Mesenchymal stem cell (in vitro differentiated cells and primary cell): ENCODE measurements at regions not wholly inside any gene's neighbourhood (a gene's known extent, or its start where the extent isn't known, plus 50 kb on each side); places are given as distances from the start of the nearest gene placed in this dataset.

Experiments
- DNase-seq: peaks from one replicate; pipeline ENCODE4 v3.0.0-alpha.2; 2013
- H2AFZ ChIP-seq: one replicate; pipeline ENCODE4 v1.6.1; 2013; ENCODE audit warnings: low read depth, mild to moderate bottlenecking, control low read depth, inconsistent platforms, low read length, moderate library complexity
- H2AK5ac ChIP-seq: 2 replicates; pipeline ENCODE4 v1.6.1; 2013; ENCODE audit warnings: low read length, moderate library complexity, mild to moderate bottlenecking, inconsistent platforms; ENCODE audit not compliant: severe bottlenecking
- H2BK120ac ChIP-seq: one replicate; pipeline ENCODE4 v1.6.1; 2013; ENCODE audit warnings: low read depth, mild to moderate bottlenecking, inconsistent platforms, low read length, moderate library complexity
- H2BK12ac ChIP-seq, 2 experiments: one replicate each; pipeline ENCODE4 v1.6.1; 2013; ENCODE audit warnings: inconsistent platforms in 2 of 2, low read length in 2 of 2, mild to moderate bottlenecking in 2 of 2, moderate library complexity in 2 of 2, control low read depth in 1 of 2
- H2BK15ac ChIP-seq: one replicate; pipeline ENCODE4 v1.6.1; 2013; ENCODE audit warnings: mild to moderate bottlenecking, low read depth, inconsistent platforms; ENCODE audit not compliant: poor library complexity, severe bottlenecking
- H2BK5ac ChIP-seq: 2 replicates; pipeline ENCODE4 v1.6.1; 2013; ENCODE audit warnings: low read depth, mild to moderate bottlenecking, low read length, control low read depth, inconsistent platforms; ENCODE audit not compliant: poor library complexity, severe bottlenecking
- H3K14ac ChIP-seq, 2 experiments: one replicate each; pipeline ENCODE4 v1.6.1; 2013; ENCODE audit warnings: inconsistent platforms in 2 of 2, low read length in 2 of 2, control low read depth in 1 of 2, mild to moderate bottlenecking in 1 of 2, moderate library complexity in 1 of 2
- H3K18ac ChIP-seq, 2 experiments: one replicate each; pipeline ENCODE4 v1.6.1; 2013; ENCODE audit warnings: inconsistent platforms in 2 of 2, low read length in 2 of 2, control low read depth in 1 of 2, low read depth in 1 of 2, mild to moderate bottlenecking in 1 of 2
- H3K23ac ChIP-seq, 2 experiments: one replicate each; pipeline ENCODE4 v1.6.1; 2013; ENCODE audit warnings: inconsistent platforms in 2 of 2, low read length in 2 of 2, mild to moderate bottlenecking in 2 of 2, moderate library complexity in 2 of 2, control low read depth in 1 of 2
- H3K27ac ChIP-seq: 2 replicates; pipeline ENCODE4 v1.5.1; 2013; ENCODE audit warnings: mild to moderate bottlenecking, moderate library complexity, low read length, control low read depth, inconsistent platforms; ENCODE audit not compliant: poor library complexity, severe bottlenecking
- H3K27me3 ChIP-seq, 2 experiments: 2 replicates each; pipeline versions ENCODE4 v1.6.1 to v1.7.0; 2013; ENCODE audit warnings: low read length in 2 of 2, mild to moderate bottlenecking in 2 of 2, moderate library complexity in 2 of 2, control low read depth in 1 of 2, inconsistent platforms in 1 of 2; ENCODE audit not compliant: control insufficient read depth in 1 of 2, insufficient read depth in 1 of 2
- H3K36me3 ChIP-seq, 2 experiments: 2 replicates each; pipeline versions ENCODE4 v1.6.1 to v1.7.0; 2013; ENCODE audit warnings: low read length in 2 of 2, control low read depth in 1 of 2, inconsistent platforms in 1 of 2, low read depth in 1 of 2, mild to moderate bottlenecking in 1 of 2; ENCODE audit not compliant: insufficient read depth in 2 of 2, control insufficient read depth in 1 of 2
- H3K4ac ChIP-seq, 2 experiments: one replicate each; pipeline ENCODE4 v1.6.1; 2013; ENCODE audit warnings: inconsistent platforms in 2 of 2, low read length in 2 of 2, mild to moderate bottlenecking in 2 of 2, moderate library complexity in 2 of 2, control low read depth in 1 of 2, low read depth in 1 of 2
- H3K4me1 ChIP-seq: 2 replicates; pipeline ENCODE4 v1.6.1; 2013; ENCODE audit warnings: low read depth, low read length, control low read depth; ENCODE audit not compliant: control insufficient read depth, insufficient read depth
- H3K4me2 ChIP-seq: 2 replicates; pipeline ENCODE4 v1.6.1; 2013; ENCODE audit warnings: low read length, mild to moderate bottlenecking, inconsistent platforms; ENCODE audit not compliant: poor library complexity, severe bottlenecking
- H3K4me3 ChIP-seq, 2 experiments: 2 replicates each; pipeline versions ENCODE4 v1.5.1 to v1.7.0; 2013; ENCODE audit warnings: low read length in 2 of 2, mild to moderate bottlenecking in 2 of 2, control low read depth in 1 of 2, low read depth in 1 of 2; ENCODE audit not compliant: insufficient read depth in 1 of 2
- H3K79me1 ChIP-seq: replicated peaks from 2 replicates; pipeline ENCODE4 v1.6.1; 2013; ENCODE audit warnings: mild to moderate bottlenecking, control low read depth, low read length, inconsistent platforms; ENCODE audit not compliant: poor library complexity, severe bottlenecking
- H3K9ac ChIP-seq: 2 replicates; pipeline ENCODE4 v1.7.0; 2013; ENCODE audit warnings: mild to moderate bottlenecking, low read length, moderate library complexity
- H3K9me3 ChIP-seq: 2 replicates; pipeline ENCODE4 v1.7.0; 2013; ENCODE audit warnings: mild to moderate bottlenecking, low read length; ENCODE audit not compliant: control insufficient read depth
- H4K8ac ChIP-seq: one replicate; pipeline ENCODE4 v1.6.1; 2013; ENCODE audit warnings: inconsistent platforms, mild to moderate bottlenecking, low read length, moderate library complexity
- H4K91ac ChIP-seq: one replicate; pipeline ENCODE4 v1.6.1; 2013; ENCODE audit warnings: mild to moderate bottlenecking, low read length, inconsistent platforms
- WGBS: methylation state at CpG from one replicate; pipeline ENCODE4 v1.1.7; 2013; ENCODE audit warnings: mixed read lengths; 5-methylcytosine and 5-hydroxymethylcytosine counted together

- Histone ChIP-seq H2AFZ (no peak overlapping the region), H4K91ac (no peak overlapping the region), H2BK12ac (no peak overlapping the region), H3K79me1 (no peaks in the 10 kb centered on the region), H3K4me3 (no peak overlapping the region), H2BK5ac (no peak overlapping the region), H2AK5ac (no peak overlapping the region), H3K18ac (no peak overlapping the region), H3K9me3 (no peaks in the 10 kb centered on the region), H4K8ac (no peak overlapping the region), H3K23ac (no peak overlapping the region), H3K14ac (no peak overlapping the region), H2BK15ac (no peak overlapping the region), H3K4ac (no peak overlapping the region), H2BK120ac (no peak overlapping the region), H3K4me2 (no peak overlapping the region), H3K27ac (peak overlapping the region; percentile 51), H3K27me3 (no peaks in the 10 kb centered on the region), H3K4me1 (peaks cover 4% of the 10 kb centered on the region), H3K9ac (no peak overlapping the region), H3K36me3 (no peaks in the 10 kb centered on the region)
- no CpG with 5 or more reads among the region's 2 CpGs for WGBS
- peak; percentile 30 for DNase-seq
Measured at GRCh38 chr10:36621346-36621745, 504.1 kb upstream of the ANKRD30A start.

- H3K4ac ChIP-seq: no peak overlapping the region
- no peak overlapping the region for H2BK15ac ChIP-seq
- no peak overlapping the region for H4K8ac ChIP-seq
- no peak overlapping the region for H2BK5ac ChIP-seq
- H3K79me1 ChIP-seq: no peaks in the 10 kb centered on the region
- H2AFZ ChIP-seq: no peak overlapping the region
- no peaks in the 10 kb centered on the region for H3K27me3 ChIP-seq
- no peak overlapping the region for H3K27ac ChIP-seq
- H3K18ac ChIP-seq: peak overlapping the region in 1 of 2 experiments; percentile 24
- H3K4me2 ChIP-seq: no peak overlapping the region
- no peak overlapping the region for H3K4me3 ChIP-seq
- no peaks in the 10 kb centered on the region for H3K36me3 ChIP-seq
- no peak overlapping the region for H2BK12ac ChIP-seq
- H3K9ac ChIP-seq: no peak overlapping the region
- DNase-seq: no peak
- H2AK5ac ChIP-seq: peak overlapping the region; percentile 10
- H3K23ac ChIP-seq: no peak overlapping the region
- no peaks in the 10 kb centered on the region for H3K9me3 ChIP-seq
- H4K91ac ChIP-seq: no peak overlapping the region
- peaks cover 3% of the 10 kb centered on the region for H3K4me1 ChIP-seq
- 94% methylated on average over 4 of the region's 4 CpGs for WGBS
- no peak overlapping the region for H3K14ac ChIP-seq
- no peak overlapping the region for H2BK120ac ChIP-seq
Measured at GRCh38 chr10:36612436-36612835, 513.0 kb upstream of the ANKRD30A start.

- no peak overlapping the region for H2BK120ac ChIP-seq
- no peak overlapping the region for H3K4me3 ChIP-seq
- H3K4me1 ChIP-seq: peaks cover 3% of the 10 kb centered on the region
- no peaks in the 10 kb centered on the region for H3K36me3 ChIP-seq
- no peak overlapping the region for H3K9ac ChIP-seq
- no peaks in the 10 kb centered on the region for H3K9me3 ChIP-seq
- H3K14ac ChIP-seq: no peak overlapping the region
- no peak overlapping the region for H4K91ac ChIP-seq
- H3K79me1 ChIP-seq: no peaks in the 10 kb centered on the region
- no peak overlapping the region for H3K18ac ChIP-seq
- H2BK5ac ChIP-seq: no peak overlapping the region
- no peak overlapping the region for H2AFZ ChIP-seq
- no peak overlapping the region for H3K23ac ChIP-seq
- no peak overlapping the region for H2AK5ac ChIP-seq
- 67% methylated on average over 4 of the region's 4 CpGs for WGBS
- H2BK12ac ChIP-seq: peak overlapping the region in 1 of 2 experiments; percentile 47
- no peak overlapping the region for H4K8ac ChIP-seq
- no peak overlapping the region for H3K4ac ChIP-seq
- no peak overlapping the region for H3K4me2 ChIP-seq
- peak; percentile 15 for DNase-seq
- H2BK15ac ChIP-seq: no peak overlapping the region
- no peaks in the 10 kb centered on the region for H3K27me3 ChIP-seq
- no peak overlapping the region for H3K27ac ChIP-seq
Measured at GRCh38 chr10:36608866-36609265, 516.5 kb upstream of the ANKRD30A start.

- Histone ChIP-seq H4K91ac (no peak overlapping the region), H3K27ac (no peak overlapping the region), H2BK12ac (no peak overlapping the region), H2BK15ac (no peak overlapping the region), H3K18ac (no peak overlapping the region), H3K9ac (no peak overlapping the region), H2AFZ (no peak overlapping the region), H3K23ac (no peak overlapping the region), H3K4ac (no peak overlapping the region), H3K14ac (no peak overlapping the region), H3K4me1 (peaks cover 3% of the 10 kb centered on the region), H4K8ac (no peak overlapping the region), H3K4me3 (no peak overlapping the region), H3K4me2 (no peak overlapping the region), H3K36me3 (no peaks in the 10 kb centered on the region), H3K79me1 (no peaks in the 10 kb centered on the region), H2BK120ac (no peak overlapping the region), H3K27me3 (no peaks in the 10 kb centered on the region), H2AK5ac (no peak overlapping the region), H3K9me3 (no peaks in the 10 kb centered on the region), H2BK5ac (no peak overlapping the region)
- WGBS: no CpG with 5 or more reads among the region's 1 CpG
- DNase-seq: no peak
Measured at GRCh38 chr10:36608251-36608650, 517.1 kb upstream of the ANKRD30A start.
